HAP-1 (cell line): ENCODE measurements at regions not wholly inside any gene's neighbourhood (a gene's known extent, or its start where the extent isn't known, plus 50 kb on each side); places are given as distances from the start of the nearest gene placed in this dataset.

Source experiments
- DNase-seq, 2 experiments: peaks; one replicate each; pipeline ENCODE4 v3.0.0-alpha.2; 2016 to 2020; ENCODE audit warnings: low spot score in 2 of 2
- H3K27me3 ChIP-seq: fragments of 250-450 bp; sonication (Bioruptor Pico); 2 replicates; pipeline ENCODE4 v1.5.1; 2020; ENCODE audit warnings: low read depth, mild to moderate bottlenecking, moderate library complexity
- H3K36me3 ChIP-seq: fragments of 250-450 bp; sonication (Bioruptor Pico); replicated peaks from 2 replicates; pipeline ENCODE4 v1.5.1; 2020; ENCODE audit warnings: mild to moderate bottlenecking
- H3K4me1 ChIP-seq: fragments of 250-450 bp; sonication (Bioruptor Pico); 2 replicates; pipeline ENCODE4 v1.5.1; 2020; ENCODE audit warnings: mild to moderate bottlenecking
- H3K4me3 ChIP-seq: fragments of 250-450 bp; sonication (Bioruptor Pico); 2 replicates; pipeline ENCODE4 v1.5.1; 2020; ENCODE audit warnings: mild to moderate bottlenecking, moderate library complexity
- H3K9me3 ChIP-seq: fragments of 250-450 bp; sonication (Bioruptor Pico); 2 replicates; pipeline ENCODE4 v1.5.1; 2020; ENCODE audit warnings: mild to moderate bottlenecking, moderate library complexity
- in situ Hi-C: fragments of 300-500 bp; cut with MboI; formaldehyde crosslinking; loops from 3 replicates; pipeline ENCODE4 v1.14.3; 2020; ENCODE audit warnings: low sequenced_read_pairs, inconsistent platforms, mixed read lengths

GRCh38 chr9:115743709-115744605, 409.6 kb upstream of the PAPPA start:
- in situ Hi-C loops: no loop called here
- H3K4me3 ChIP-seq: no peak overlapping the region

GRCh38 chr9:115746496-115746895, 407.1 kb upstream of the PAPPA start:
- no peaks in the 10 kb centered on the region for H3K27me3 ChIP-seq
- H3K4me3 ChIP-seq: no peak overlapping the region
- H3K36me3 ChIP-seq: no peaks in the 10 kb centered on the region
- no peaks in the 10 kb centered on the region for H3K9me3 ChIP-seq
- no peaks in the 10 kb centered on the region for H3K4me1 ChIP-seq
- in situ Hi-C loops: no loop called here
- DNase-seq: no peak

More at GRCh38 chr9:115743709-115744605, 409.6 kb upstream of the PAPPA start:
- H3K27me3 ChIP-seq: no peaks in the 10 kb centered on the region
- H3K9me3 ChIP-seq: no peaks in the 10 kb centered on the region
- no peaks in the 10 kb centered on the region for H3K4me1 ChIP-seq
- DNase-seq: no peak
- H3K36me3 ChIP-seq: no peaks in the 10 kb centered on the region

DNA sequence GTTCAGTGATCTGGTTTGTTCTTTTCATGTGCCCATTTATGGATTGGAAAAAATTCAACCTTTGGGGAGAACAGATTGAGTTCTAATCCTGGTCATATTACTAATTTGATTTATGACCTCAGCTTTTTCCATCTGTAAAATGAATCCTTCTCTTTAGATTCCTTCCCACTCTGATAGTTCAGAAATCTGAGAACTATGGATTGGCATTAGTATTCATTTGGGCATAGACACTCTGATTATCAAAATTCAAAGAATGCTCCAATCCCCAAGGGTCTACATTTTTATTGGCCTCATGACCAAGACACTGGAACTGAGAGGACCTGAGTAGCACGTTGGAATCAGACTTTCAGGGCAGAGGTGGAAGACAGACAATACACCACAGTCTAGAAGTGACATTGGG, 405.9 kb upstream of the PAPPA start:
- H3K36me3 ChIP-seq: no peaks in the 10 kb centered on the region
- no peaks in the 10 kb centered on the region for H3K27me3 ChIP-seq
- no peak overlapping the region for H3K4me3 ChIP-seq
- no peaks in the 10 kb centered on the region for H3K4me1 ChIP-seq
- in situ Hi-C loops: no loop called here
- no peak for DNase-seq
- no peaks in the 10 kb centered on the region for H3K9me3 ChIP-seq

DNA sequence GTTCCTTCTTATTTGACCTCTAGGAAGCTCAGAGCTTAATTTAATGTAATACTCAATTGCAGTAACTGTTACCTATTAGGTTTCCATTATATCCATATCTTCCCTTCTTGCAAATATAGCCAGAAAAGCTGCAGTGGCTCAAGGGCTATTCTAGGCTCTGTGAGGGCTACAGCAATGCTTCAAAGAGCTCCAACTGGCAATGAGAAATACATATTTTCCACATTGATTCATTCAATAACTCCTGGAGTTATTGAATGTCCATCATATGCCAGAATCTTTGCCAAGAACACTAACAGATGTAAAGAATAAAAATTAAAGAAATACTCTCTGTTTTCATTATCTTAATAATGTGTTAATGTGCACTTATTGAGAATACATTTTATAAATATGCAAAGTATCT, 396.9 kb upstream of the PAPPA start:
- Histone ChIP-seq H3K36me3 (no peaks in the 10 kb centered on the region), H3K27me3 (no peaks in the 10 kb centered on the region), H3K4me1 (no peaks in the 10 kb centered on the region), H3K9me3 (no peaks in the 10 kb centered on the region), H3K4me3 (no peak overlapping the region)
- no peak for DNase-seq
- in situ Hi-C loops: no loop called here

GRCh38 chr9:115757461-115757860, 396.1 kb upstream of the PAPPA start:
- no peak overlapping the region for H3K4me3 ChIP-seq
- no peak for DNase-seq

DNA sequence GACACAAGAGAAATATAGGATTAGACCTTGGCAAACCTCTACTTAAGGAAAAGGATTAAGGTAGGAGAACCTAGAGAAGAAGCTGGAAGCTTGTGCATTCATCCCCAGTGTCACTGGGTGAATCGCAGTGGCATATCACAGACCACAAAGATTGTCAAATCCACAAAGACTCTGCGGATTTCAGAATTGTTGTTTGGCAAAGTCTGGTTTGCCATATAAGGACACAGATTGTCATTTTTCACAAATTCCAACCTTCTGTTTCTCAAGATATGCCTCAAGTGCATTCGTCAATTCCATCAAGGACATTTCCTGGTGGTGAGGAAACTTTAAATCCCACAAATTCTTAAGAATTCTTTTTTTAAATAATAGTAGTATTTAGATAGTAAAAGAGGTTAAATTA, 395.1 kb upstream of the PAPPA start:
- no peak overlapping the region for H3K4me3 ChIP-seq
- in situ Hi-C loops: no loop called here
- DNase-seq: no peak
- H3K27me3 ChIP-seq: no peaks in the 10 kb centered on the region
- H3K9me3 ChIP-seq: no peaks in the 10 kb centered on the region
- no peaks in the 10 kb centered on the region for H3K4me1 ChIP-seq
- no peaks in the 10 kb centered on the region for H3K36me3 ChIP-seq

More at GRCh38 chr9:115757461-115757860, 396.1 kb upstream of the PAPPA start:
- H3K27me3 ChIP-seq: no peaks in the 10 kb centered on the region
- in situ Hi-C loops: no loop called here
- no peaks in the 10 kb centered on the region for H3K4me1 ChIP-seq
- H3K36me3 ChIP-seq: no peaks in the 10 kb centered on the region
- no peaks in the 10 kb centered on the region for H3K9me3 ChIP-seq

GRCh38 chr9:115759426-115759825, 394.2 kb upstream of the PAPPA start:
- H3K9me3 ChIP-seq: no peaks in the 10 kb centered on the region
- H3K4me3 ChIP-seq: no peak overlapping the region
- in situ Hi-C loops: no loop called here
- H3K4me1 ChIP-seq: no peaks in the 10 kb centered on the region
- H3K36me3 ChIP-seq: no peaks in the 10 kb centered on the region
- no peak for DNase-seq
- H3K27me3 ChIP-seq: no peaks in the 10 kb centered on the region

GRCh38 chr9:115764645-115765044, 388.9 kb upstream of the PAPPA start:
- Histone ChIP-seq H3K36me3 (no peaks in the 10 kb centered on the region), H3K4me3 (no peak overlapping the region), H3K27me3 (no peaks in the 10 kb centered on the region), H3K9me3 (no peaks in the 10 kb centered on the region), H3K4me1 (no peaks in the 10 kb centered on the region)
- in situ Hi-C loops: no loop called here
- DNase-seq: no peak

DNA sequence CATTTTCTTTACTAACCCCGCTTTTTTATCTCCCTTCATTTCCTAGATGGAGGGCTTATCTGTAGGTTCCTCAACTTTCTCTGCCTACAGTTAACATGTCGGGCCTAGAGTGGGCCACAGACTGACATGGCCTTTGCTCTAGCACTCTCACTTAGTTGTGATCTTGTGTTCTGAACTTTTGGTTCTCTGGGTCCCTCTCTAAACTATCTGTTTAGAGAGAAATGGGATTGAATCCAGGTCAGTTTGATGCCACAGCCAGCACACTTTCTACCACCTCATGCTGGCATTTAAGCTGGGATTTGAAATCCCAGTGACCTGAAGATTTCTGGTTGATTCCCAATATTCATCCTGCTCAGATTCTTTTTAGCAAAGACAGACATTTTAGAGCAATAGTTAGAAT, 388.5 kb upstream of the PAPPA start:
- in situ Hi-C loops: no loop called here
- Histone ChIP-seq H3K36me3 (no peaks in the 10 kb centered on the region), H3K27me3 (no peaks in the 10 kb centered on the region), H3K9me3 (no peaks in the 10 kb centered on the region), H3K4me3 (no peak overlapping the region), H3K4me1 (no peaks in the 10 kb centered on the region)
- no peak for DNase-seq

DNA sequence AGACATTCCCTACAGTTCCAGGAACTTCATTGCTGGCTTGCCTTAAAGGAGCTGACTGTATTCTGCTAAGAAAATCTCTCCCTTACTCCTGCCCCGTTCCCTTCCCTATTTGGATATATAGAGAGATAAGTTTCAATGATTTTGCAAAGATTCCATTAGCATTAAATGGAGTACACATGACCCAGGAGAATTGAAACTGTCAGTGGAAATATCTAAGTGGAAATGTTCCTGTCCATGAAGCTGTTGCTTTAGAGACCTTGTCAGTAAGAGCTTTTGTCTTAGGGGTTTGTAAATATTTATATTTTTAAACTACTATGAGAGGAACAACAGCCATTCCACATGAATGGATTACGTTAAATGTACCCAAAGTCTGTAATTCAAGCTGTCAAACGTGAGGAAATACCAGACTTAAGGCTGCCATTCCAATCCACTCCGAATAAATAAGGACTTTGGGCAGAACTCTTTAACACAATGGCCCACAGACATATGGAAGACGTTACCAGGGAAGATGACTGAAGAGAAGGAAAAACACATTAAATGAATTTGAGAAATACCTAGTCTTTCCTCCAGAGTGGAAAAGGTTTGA, 387.1 kb upstream of the PAPPA start:
- H3K4me3 ChIP-seq: no peak overlapping the region
- in situ Hi-C loops: no loop called here
- H3K27me3 ChIP-seq: no peaks in the 10 kb centered on the region
- DNase-seq: no peak
- H3K36me3 ChIP-seq: no peaks in the 10 kb centered on the region
- H3K9me3 ChIP-seq: no peaks in the 10 kb centered on the region
- H3K4me1 ChIP-seq: no peaks in the 10 kb centered on the region

DNA sequence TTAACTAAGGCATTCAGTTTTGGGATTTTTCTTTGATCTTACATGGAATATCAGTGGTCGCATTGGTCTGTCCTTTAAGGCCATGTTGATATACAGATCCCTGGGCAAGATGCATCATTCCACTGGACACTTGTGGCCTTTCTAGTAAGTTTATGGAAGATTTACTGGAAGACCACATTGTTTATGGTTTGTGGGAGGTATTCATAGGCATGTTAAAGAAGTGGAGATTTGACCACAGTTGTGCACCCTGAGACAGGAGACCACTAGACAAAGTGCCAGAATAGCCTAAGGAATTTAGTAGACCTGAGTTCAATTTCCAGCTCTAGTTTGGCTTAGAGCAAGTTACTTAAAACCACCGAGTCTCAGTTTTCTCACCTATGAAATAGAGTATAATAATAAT, 383.1 kb upstream of the PAPPA start:
- Histone ChIP-seq H3K36me3 (no peaks in the 10 kb centered on the region), H3K27me3 (no peaks in the 10 kb centered on the region), H3K4me1 (no peaks in the 10 kb centered on the region), H3K9me3 (no peaks in the 10 kb centered on the region), H3K4me3 (no peak overlapping the region)
- no peak for DNase-seq
- in situ Hi-C loops: no loop called here

DNA sequence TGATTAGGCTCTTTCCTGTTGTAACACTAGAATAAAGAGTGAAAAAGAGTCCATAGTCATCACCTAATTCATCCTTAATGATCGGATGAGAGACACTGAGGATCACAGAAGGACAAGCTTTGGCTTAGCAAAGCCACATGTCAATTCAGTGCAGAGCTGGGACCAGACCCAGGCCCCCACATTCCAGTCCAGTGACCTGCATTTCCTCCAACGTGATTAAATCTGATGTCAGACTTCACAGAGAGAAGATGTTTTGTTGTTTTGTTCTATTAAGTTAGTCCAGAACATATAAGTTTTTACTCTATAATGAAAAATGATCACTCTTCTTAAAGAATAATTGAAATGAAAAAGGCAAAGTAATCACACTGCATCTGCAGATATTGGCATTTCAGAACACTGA, 377.9 kb upstream of the PAPPA start:
- no peaks in the 10 kb centered on the region for H3K27me3 ChIP-seq
- no peak for DNase-seq
- H3K9me3 ChIP-seq: no peaks in the 10 kb centered on the region
- in situ Hi-C loops: no loop called here
- H3K4me1 ChIP-seq: no peaks in the 10 kb centered on the region
- no peak overlapping the region for H3K4me3 ChIP-seq
- H3K36me3 ChIP-seq: no peaks in the 10 kb centered on the region

DNA sequence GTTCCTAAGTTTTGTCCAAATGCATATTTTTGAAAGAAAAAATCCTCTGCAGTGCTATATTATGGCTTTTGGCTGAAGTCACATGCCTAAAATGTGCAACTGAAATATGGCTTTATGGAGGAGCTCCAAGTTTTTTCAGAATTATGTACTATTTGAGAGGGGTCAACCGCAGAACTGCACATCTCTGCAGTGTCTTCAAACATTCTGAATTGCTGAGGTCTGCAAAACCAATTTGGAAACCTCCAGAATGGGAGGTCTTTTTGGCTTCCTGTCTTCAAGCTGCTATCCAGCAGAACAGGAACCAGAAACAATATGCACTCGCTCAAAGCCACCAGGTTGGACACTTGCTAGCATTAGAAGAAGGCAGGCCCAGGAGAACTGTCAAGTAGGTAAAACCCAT, 376.0 kb upstream of the PAPPA start:
- H3K4me1 ChIP-seq: no peaks in the 10 kb centered on the region
- in situ Hi-C loops: no loop called here
- no peaks in the 10 kb centered on the region for H3K36me3 ChIP-seq
- H3K9me3 ChIP-seq: no peaks in the 10 kb centered on the region
- no peak for DNase-seq
- no peaks in the 10 kb centered on the region for H3K27me3 ChIP-seq
- H3K4me3 ChIP-seq: no peak overlapping the region

DNA sequence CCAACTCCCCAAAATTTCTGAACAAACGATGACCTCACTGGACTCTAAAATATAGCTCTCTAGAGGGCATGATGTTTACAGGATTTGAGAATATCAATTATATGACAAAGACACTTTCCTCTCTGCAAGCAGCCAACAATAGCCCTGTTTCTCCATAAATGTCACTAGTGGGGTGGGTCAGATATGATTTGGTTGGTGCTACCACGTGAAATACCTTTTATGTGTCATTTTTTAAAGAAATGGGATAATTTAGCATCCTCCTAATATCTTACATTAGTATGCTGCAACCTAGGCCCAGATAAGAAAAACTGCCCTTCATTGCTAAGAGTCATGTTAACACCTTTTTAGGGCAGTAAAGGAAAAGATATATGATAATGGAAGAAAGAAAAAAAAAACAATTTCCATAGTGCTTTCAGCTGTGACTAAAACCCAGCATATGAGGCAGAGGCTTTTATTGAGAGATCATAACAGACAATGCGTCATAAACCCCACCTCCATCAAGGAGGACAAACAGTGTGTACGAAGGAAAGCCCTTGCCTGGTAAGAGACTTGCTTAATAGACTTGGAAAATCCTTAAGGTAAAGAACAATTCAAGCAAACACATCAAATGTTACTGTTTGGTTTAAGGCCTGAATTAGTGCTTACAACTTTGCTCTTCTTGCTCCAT, 372.4 kb upstream of the PAPPA start:
- no peaks in the 10 kb centered on the region for H3K27me3 ChIP-seq
- H3K9me3 ChIP-seq: no peaks in the 10 kb centered on the region
- in situ Hi-C loops: no loop called here
- H3K4me3 ChIP-seq: no peak overlapping the region
- no peaks in the 10 kb centered on the region for H3K36me3 ChIP-seq
- no peak for DNase-seq
- H3K4me1 ChIP-seq: no peaks in the 10 kb centered on the region
